BJ (cell line): ENCODE measurements at regions not wholly inside any gene's neighbourhood (a gene's known extent, or its start where the extent isn't known, plus 50 kb on each side); places are given as distances from the start of the nearest gene placed in this dataset.

Source experiments
- CTCF ChIA-PET: fragments of 350-600 bp; formaldehyde crosslinking; extraction: SDS; loops from one replicate; lab custom pipeline; 2021; ENCODE audit warnings: antibody characterized with exemption, inconsistent platforms; lab: Yijun Ruan, JAX
- POLR2A ChIA-PET: fragments of 300-600 bp; sonication (Branson Sonifier 250); formaldehyde crosslinking; extraction: SDS; loops from one replicate; lab custom pipeline; 2021; ENCODE audit warnings: antibody characterized with exemption; lab: Charles Lee
- DNase-seq: peaks from one replicate; pipeline ENCODE4 v3.0.0-alpha.2; 2011; ENCODE audit warnings: low read depth
- H3K27me3 ChIP-seq: 2 replicates; pipeline ENCODE4 v1.6.0; 2011; ENCODE audit warnings: low read length; ENCODE audit not compliant: control insufficient read depth, insufficient read depth
- H3K36me3 ChIP-seq: 2 replicates; pipeline ENCODE4 v1.5.1; 2011; ENCODE audit warnings: low read length; ENCODE audit not compliant: control insufficient read depth, insufficient read depth
- H3K4me3 ChIP-seq: 2 replicates; pipeline ENCODE4 v1.5.1; 2011; ENCODE audit warnings: low read depth, mild to moderate bottlenecking, control low read depth, low read length
- TF ChIP-seq, protein P1 (sequence below): IDR thresholded peaks from 2 replicates; pipeline ENCODE4 v1.5.1; 2011; ENCODE audit warnings: low read depth, mild to moderate bottlenecking, control low read depth, inconsistent platforms, low read length, moderate library complexity; ENCODE audit not compliant: insufficient read depth

DNA sequence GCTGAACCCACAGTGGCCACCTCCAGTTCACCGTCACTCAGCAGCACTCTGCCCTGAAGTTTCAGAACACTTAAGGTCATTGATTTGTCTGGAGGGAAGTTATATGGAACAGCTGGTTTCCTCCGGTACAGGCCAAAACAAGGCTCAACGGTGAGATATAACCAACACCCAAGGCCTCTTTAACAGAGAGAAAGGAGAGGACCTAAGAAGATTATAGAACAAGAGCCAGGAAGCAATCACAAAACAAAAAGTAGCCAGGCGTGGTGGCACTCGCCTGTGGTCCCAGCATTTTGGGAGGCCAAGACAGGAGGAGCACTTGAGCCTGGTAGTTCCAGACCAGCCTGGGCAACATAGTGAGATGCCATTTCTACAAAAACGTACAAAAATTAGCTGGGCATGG, 290.7 kb downstream of the SKIDA1 start:
- ChIA-PET CTCF (interaction anchor here (0.7 kb wide), 1 partner anchor 85 kb away, joined by 3 read pairs; no protein-coding TSS in a partner anchor), POLR2A (no interaction called here)
- no peak overlapping the region for H3K4me3 ChIP-seq
- H3K27me3 ChIP-seq, result no peaks in the 10 kb centered on the region
- TF ChIP-seq, protein P1, sequence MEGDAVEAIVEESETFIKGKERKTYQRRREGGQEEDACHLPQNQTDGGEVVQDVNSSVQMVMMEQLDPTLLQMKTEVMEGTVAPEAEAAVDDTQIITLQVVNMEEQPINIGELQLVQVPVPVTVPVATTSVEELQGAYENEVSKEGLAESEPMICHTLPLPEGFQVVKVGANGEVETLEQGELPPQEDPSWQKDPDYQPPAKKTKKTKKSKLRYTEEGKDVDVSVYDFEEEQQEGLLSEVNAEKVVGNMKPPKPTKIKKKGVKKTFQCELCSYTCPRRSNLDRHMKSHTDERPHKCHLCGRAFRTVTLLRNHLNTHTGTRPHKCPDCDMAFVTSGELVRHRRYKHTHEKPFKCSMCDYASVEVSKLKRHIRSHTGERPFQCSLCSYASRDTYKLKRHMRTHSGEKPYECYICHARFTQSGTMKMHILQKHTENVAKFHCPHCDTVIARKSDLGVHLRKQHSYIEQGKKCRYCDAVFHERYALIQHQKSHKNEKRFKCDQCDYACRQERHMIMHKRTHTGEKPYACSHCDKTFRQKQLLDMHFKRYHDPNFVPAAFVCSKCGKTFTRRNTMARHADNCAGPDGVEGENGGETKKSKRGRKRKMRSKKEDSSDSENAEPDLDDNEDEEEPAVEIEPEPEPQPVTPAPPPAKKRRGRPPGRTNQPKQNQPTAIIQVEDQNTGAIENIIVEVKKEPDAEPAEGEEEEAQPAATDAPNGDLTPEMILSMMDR, result no peak
- no peaks in the 10 kb centered on the region for H3K36me3 ChIP-seq
- DNase-seq, result no peak

DNA sequence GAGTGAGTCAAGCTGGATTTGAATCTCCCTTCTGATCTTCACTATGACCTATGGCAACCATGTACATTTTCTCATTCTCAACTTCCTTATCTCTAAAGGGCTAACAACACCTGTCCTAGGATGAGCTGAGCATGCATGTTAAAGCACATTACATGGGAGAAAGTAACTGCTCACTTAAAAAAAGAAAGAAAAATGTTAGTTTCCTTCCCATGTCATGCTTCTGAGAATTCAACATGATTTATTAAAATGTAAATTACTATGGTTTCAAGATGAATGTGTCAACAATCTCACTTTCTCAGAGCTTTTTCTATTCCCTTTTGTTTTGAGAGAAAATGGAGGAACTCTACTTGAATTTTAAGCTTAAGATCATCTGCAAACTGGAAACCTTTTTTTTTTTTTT, 295.3 kb downstream of the SKIDA1 start:
- Histone ChIP-seq H3K4me3 (no peak overlapping the region), H3K36me3 (no peaks in the 10 kb centered on the region), H3K27me3 (no peaks in the 10 kb centered on the region)
- POLR2A ChIA-PET, result no interaction called here
- CTCF ChIA-PET, result interaction anchor here (1.3 kb wide), 1 partner anchor 10 kb away, joined by 4 read pairs; no protein-coding TSS in a partner anchor
- no peak for DNase-seq
- TF ChIP-seq, protein P1, result no peak

DNA sequence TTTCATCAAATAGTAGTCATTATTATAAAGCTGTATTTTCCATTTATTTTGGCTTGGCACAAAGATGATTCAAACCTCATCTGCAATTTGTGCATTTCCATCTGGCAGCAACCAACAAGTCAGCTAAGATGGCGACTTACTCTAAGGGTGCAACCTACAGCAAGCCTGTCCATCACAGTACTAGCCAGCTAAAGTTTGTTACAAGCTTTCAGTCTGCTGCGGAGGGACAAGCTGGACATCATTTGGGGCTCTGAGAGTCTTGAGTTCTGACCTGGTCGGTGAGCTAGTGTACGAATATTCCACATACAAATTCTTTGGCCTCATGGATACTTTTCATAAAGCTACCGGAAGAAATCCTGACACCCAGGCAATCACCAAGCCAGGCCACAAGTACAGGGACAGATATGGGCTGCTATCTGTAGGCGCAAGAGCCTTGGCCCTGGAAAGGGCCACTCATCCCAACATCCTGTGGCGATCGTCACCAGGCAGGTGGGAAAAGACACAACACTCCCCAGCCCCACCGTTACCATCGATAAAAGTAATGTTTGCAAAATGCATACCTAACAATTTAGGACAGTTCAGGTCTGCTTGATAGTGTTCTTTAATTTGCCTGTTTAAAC, 307.6 kb downstream of the SKIDA1 start:
- H3K4me3 ChIP-seq, result no peak overlapping the region
- DNase-seq, result no peak
- no peaks in the 10 kb centered on the region; the same call in 1 of the 2 replicates for H3K27me3 ChIP-seq
- TF ChIP-seq, protein P1, result no peak
- CTCF ChIA-PET, result no interaction called here
- POLR2A ChIA-PET, result no interaction called here
- no peaks in the 10 kb centered on the region for H3K36me3 ChIP-seq

DNA sequence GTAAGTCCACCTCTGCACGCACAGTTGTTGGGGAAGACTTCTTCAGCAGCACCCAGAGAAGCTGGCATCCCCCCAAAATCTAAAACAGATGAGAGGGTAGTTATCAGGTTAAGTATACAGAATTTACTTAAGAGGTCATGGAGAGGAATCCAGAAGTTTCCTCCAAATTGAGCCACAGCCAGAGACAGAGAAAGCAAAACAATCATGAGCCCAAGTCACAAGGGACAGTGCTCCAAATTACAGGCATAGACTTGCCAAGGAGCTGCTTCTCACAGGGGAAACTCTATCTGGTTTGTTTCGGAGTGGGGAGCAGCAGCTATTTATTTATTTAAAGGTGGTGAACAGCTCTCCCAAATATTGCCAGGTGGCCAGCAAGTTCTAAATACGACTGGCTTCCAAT, 308.4 kb downstream of the SKIDA1 start:
- POLR2A ChIA-PET, result no interaction called here

DNA sequence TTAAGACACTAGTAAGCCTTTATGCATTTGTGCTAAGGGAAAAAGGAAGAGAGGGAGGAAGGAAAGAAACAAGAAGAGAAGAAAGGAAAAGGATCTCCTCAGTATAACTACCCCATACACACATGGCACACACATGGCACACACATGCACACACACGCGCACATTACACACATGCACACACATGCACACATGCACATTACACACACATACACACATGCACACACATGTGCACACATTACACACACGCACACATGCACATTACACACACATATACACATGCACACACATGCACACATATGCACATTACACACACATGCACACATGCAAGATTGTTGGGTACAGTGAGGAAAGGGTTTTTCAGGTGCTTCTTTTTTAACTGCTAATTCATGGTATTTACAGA, 311.2 kb downstream of the SKIDA1 start:
- H3K4me3 ChIP-seq, result no peak overlapping the region
- ChIA-PET CTCF (interaction anchor here (1.0 kb wide), 1 partner anchor 12 kb away, joined by 3 read pairs; no protein-coding TSS in a partner anchor), POLR2A (no interaction called here)
- TF ChIP-seq, protein P1, result no peak
- no peaks in the 10 kb centered on the region; the same call in 1 of the 2 replicates for H3K27me3 ChIP-seq
- H3K36me3 ChIP-seq, result no peaks in the 10 kb centered on the region
- DNase-seq, result no peak

More for the DNA sequence above, 308.4 kb downstream of the SKIDA1 start:
- H3K4me3 ChIP-seq, result no peak overlapping the region
- H3K27me3 ChIP-seq, result no peaks in the 10 kb centered on the region; the same call in 1 of the 2 replicates
- DNase-seq, result no peak
- TF ChIP-seq, protein P1, result no peak
- CTCF ChIA-PET, result no interaction called here
- no peaks in the 10 kb centered on the region for H3K36me3 ChIP-seq
